ENCODE measurements at regions not wholly inside any gene's neighbourhood (a gene's known extent, or its start where the extent isn't known, plus 50 kb on each side); places are given as distances from the start of the nearest gene placed in this dataset.

- Mint-ChIP-seq H3K4me1 (ENCODE audit: low read depth, unreplicated experiment) (peaks cover 6% of the 10 kb centered on the region), H3K27me3 (ENCODE audit: insufficient read depth, unreplicated experiment) (no peaks in the 10 kb centered on the region), H3K9me3 (ENCODE audit: unreplicated experiment) (no peaks in the 10 kb centered on the region), H3K36me3 (ENCODE audit: insufficient read depth, unreplicated experiment) (peaks cover 2% of the 10 kb centered on the region), H3K27ac (ENCODE audit: unreplicated experiment) (no peak overlapping the region), H3K4me3 (ENCODE audit: unreplicated experiment) (no peak overlapping the region)
- intact Hi-C loops (cut with micrococcal nuclease; ENCODE audit: unreplicated experiment): no loop called here
- H3K4me3 ChIP-seq (ENCODE audit: low read depth, low read length): no peak overlapping the region
- H3K27me3 ChIP-seq (replicated peaks; ENCODE audit: control insufficient read depth, insufficient read depth, low read length): no peaks in the 10 kb centered on the region
- ChIA-PET CTCF (no interaction called here), POLR2A (no interaction called here)
- H3K9me3 ChIP-seq: no peaks in the 10 kb centered on the region
- H3K36me3 ChIP-seq (ENCODE audit: control insufficient read depth, insufficient read depth, low read length): no peaks in the 10 kb centered on the region
- TF ChIP-seq CTCF (IDR thresholded peaks at IDR 0.05; ENCODE audit: insufficient read depth in 1 of 2, low read depth in 1 of 2, low read length in 1 of 2, severe bottlenecking in 1 of 2, unreplicated experiment in 1 of 2): no peak
- no TSS peak for BruUV-seq (replicated peaks)
- DNase-seq: peak in 1 of 2 experiments; percentile 40
- H3K4me1 ChIP-seq: no peaks in the 10 kb centered on the region
Observed at GRCh38 chr4:56158483-56158882, 209.7 kb downstream of the CEP135 start.

- H3K27me3 ChIP-seq (replicated peaks; ENCODE audit: control insufficient read depth, insufficient read depth, low read length): no peaks in the 10 kb centered on the region
- H3K4me1 ChIP-seq: no peaks in the 10 kb centered on the region
- BruUV-seq (replicated peaks): no TSS peak
- Mint-ChIP-seq H3K4me1 (ENCODE audit: low read depth, unreplicated experiment) (peaks cover 9% of the 10 kb centered on the region), H3K27me3 (ENCODE audit: insufficient read depth, unreplicated experiment) (no peaks in the 10 kb centered on the region), H3K27ac (ENCODE audit: unreplicated experiment) (no peak overlapping the region), H3K4me3 (ENCODE audit: unreplicated experiment) (no peak overlapping the region), H3K36me3 (ENCODE audit: insufficient read depth, unreplicated experiment) (peaks cover 5% of the 10 kb centered on the region), H3K9me3 (ENCODE audit: unreplicated experiment) (no peaks in the 10 kb centered on the region)
- intact Hi-C loops (cut with micrococcal nuclease; ENCODE audit: unreplicated experiment): no loop called here
- TF ChIP-seq CTCF (IDR thresholded peaks at IDR 0.05; ENCODE audit: insufficient read depth in 1 of 2, low read depth in 1 of 2, low read length in 1 of 2, severe bottlenecking in 1 of 2, unreplicated experiment in 1 of 2): no peak
- no peaks in the 10 kb centered on the region for H3K36me3 ChIP-seq (ENCODE audit: control insufficient read depth, insufficient read depth, low read length)
- CTCF ChIA-PET: no interaction called here
- no peaks in the 10 kb centered on the region for H3K9me3 ChIP-seq
- DNase-seq: peak in 1 of 2 experiments; percentile 8
- POLR2A ChIA-PET: no interaction called here
- no peak overlapping the region for H3K4me3 ChIP-seq (ENCODE audit: low read depth, low read length)
Observed at GRCh38 chr4:56156141-56156540, 207.4 kb downstream of the CEP135 start.

- no peaks in the 10 kb centered on the region for H3K4me1 ChIP-seq
- Mint-ChIP-seq H3K4me1 (ENCODE audit: low read depth, unreplicated experiment) (peaks cover 9% of the 10 kb centered on the region), H3K36me3 (ENCODE audit: insufficient read depth, unreplicated experiment) (peaks cover 5% of the 10 kb centered on the region), H3K9me3 (ENCODE audit: unreplicated experiment) (no peaks in the 10 kb centered on the region), H3K4me3 (ENCODE audit: unreplicated experiment) (no peak overlapping the region), H3K27me3 (ENCODE audit: insufficient read depth, unreplicated experiment) (no peaks in the 10 kb centered on the region), H3K27ac (ENCODE audit: unreplicated experiment) (no peak overlapping the region)
- DNase-seq: no peak
- TF ChIP-seq CTCF (IDR thresholded peaks at IDR 0.05; ENCODE audit: insufficient read depth in 1 of 2, low read depth in 1 of 2, low read length in 1 of 2, severe bottlenecking in 1 of 2, unreplicated experiment in 1 of 2): no peak
- CTCF ChIA-PET: no interaction called here
- no peak overlapping the region for H3K4me3 ChIP-seq (ENCODE audit: low read depth, low read length)
- no peaks in the 10 kb centered on the region for H3K27me3 ChIP-seq (replicated peaks; ENCODE audit: control insufficient read depth, insufficient read depth, low read length)
- no TSS peak for BruUV-seq (replicated peaks)
- no peaks in the 10 kb centered on the region for H3K36me3 ChIP-seq (ENCODE audit: control insufficient read depth, insufficient read depth, low read length)
- no peaks in the 10 kb centered on the region for H3K9me3 ChIP-seq
- intact Hi-C loops (cut with micrococcal nuclease; ENCODE audit: unreplicated experiment): no loop called here
- POLR2A ChIA-PET: no interaction called here
Observed at GRCh38 chr4:56155432-56155831, 206.7 kb downstream of the CEP135 start.

All from Caco-2 (cell line).